K562 (cell line): ENCODE measurements at regions not wholly inside any gene's neighbourhood (a gene's known extent, or its start where the extent isn't known, plus 50 kb on each side); places are given as distances from the start of the nearest gene placed in this dataset.

Experiments
- CTCF ChIP-seq, 3 experiments: IDR thresholded peaks in 2 of 3; conservative IDR thresholded peaks in 1 of 3; 2 replicates each; pipeline ENCODE4 v1.5.1; 2011 to 2012; ENCODE audit warnings: low read length in 3 of 3, mild to moderate bottlenecking in 3 of 3, control low read depth in 2 of 3, improper control_type of control experiment in 1 of 3, inconsistent platforms in 1 of 3, low read depth in 1 of 3, mixed read lengths in 1 of 3, moderate library complexity in 1 of 3; ENCODE audit not compliant: insufficient read depth in 2 of 3
- ZBTB34 ChIP-seq: fragments of 250-450 bp; sonication (Bioruptor Pico); IDR thresholded peaks from 2 replicates; pipeline ENCODE4 v1.8.0; 2021; ENCODE audit warnings: mild to moderate bottlenecking, moderate library complexity
- ZNF3 ChIP-seq: fragments of 250-450 bp; sonication (Bioruptor Pico); IDR thresholded peaks from 2 replicates; pipeline ENCODE4 v1.5.0; 2021; ENCODE audit warnings: mild to moderate bottlenecking, moderate library complexity

GRCh38 chr16:73233846-73234424, 186.0 kb upstream of the ZFHX3 start:
- no peak for TF ChIP-seq ZNF3 (CRISPR knock-in tag)
- no peak for TF ChIP-seq ZBTB34 (CRISPR knock-in tag)
- TF ChIP-seq CTCF (IDR thresholded peaks at IDR 0.05 in 2 of 3, conservative IDR thresholded peaks at IDR 0.05 in 1 of 3; ENCODE audit: insufficient read depth in 2 of 3, low read depth in 1 of 3, low read length in 3 of 3), result no peak
